ENCODE measurements at regions not wholly inside any gene's neighbourhood (a gene's known extent, or its start where the extent isn't known, plus 50 kb on each side); places are given as distances from the start of the nearest gene placed in this dataset.

DNA sequence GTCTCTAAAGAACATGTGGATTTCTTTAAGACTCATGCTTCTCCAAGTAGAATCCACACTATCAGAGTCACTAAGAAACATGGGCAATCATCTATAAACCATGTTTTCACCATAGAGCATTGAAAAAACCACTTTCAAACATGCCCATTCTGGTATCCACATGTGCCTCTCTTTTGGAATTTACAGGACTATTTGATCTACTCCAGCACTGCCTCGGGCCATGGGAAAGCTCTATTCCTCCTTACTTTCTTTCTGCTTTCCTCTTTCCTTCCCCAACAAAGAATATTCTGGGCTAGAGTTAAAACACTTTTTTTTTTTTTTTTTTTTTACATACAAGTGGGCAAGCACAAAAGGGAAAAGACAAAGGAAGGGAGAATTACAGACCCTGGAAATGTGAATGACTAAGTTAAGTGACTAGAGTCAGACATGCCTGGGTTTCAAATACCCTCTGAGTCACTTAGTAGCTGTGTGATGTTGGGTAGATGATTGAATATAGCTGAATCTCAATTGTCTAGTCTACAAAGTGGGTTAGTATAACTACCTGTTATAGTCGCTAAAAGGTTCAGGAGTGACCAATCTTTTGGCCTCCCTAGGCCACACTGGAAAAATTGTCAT lies 847.7 kb upstream of the INTU start:
- Histone ChIP-seq H3K9me3 (ENCODE audit: insufficient read depth, low read length) (no peaks in the 10 kb centered on the region), H3K79me2 (ENCODE audit: low read length) (no peaks in the 10 kb centered on the region), H4K20me1 (ENCODE audit: insufficient read depth, low read length) (no peaks in the 10 kb centered on the region), H3K4me1 (ENCODE audit: low read length) (peaks cover 4% of the 10 kb centered on the region; the same call in 1 of the 2 replicates), H3K4me2 (ENCODE audit: low read length) (no peak overlapping the region), H3K36me3 (replicated peaks; ENCODE audit: low read depth, low read length) (no peaks in the 10 kb centered on the region), H3K4me3 (ENCODE audit: low read length) (no peak overlapping the region), H3K27me3 (ENCODE audit: low read depth, low read length) (no peaks in the 10 kb centered on the region), H3K9ac (ENCODE audit: low read length) (no peak overlapping the region), H3K27ac (ENCODE audit: low read length) (no peak overlapping the region), H2AFZ (ENCODE audit: low read depth, low read length) (no peak overlapping the region)
- TF ChIP-seq, protein P1, sequence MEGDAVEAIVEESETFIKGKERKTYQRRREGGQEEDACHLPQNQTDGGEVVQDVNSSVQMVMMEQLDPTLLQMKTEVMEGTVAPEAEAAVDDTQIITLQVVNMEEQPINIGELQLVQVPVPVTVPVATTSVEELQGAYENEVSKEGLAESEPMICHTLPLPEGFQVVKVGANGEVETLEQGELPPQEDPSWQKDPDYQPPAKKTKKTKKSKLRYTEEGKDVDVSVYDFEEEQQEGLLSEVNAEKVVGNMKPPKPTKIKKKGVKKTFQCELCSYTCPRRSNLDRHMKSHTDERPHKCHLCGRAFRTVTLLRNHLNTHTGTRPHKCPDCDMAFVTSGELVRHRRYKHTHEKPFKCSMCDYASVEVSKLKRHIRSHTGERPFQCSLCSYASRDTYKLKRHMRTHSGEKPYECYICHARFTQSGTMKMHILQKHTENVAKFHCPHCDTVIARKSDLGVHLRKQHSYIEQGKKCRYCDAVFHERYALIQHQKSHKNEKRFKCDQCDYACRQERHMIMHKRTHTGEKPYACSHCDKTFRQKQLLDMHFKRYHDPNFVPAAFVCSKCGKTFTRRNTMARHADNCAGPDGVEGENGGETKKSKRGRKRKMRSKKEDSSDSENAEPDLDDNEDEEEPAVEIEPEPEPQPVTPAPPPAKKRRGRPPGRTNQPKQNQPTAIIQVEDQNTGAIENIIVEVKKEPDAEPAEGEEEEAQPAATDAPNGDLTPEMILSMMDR (IDR thresholded peaks at IDR 0.05; ENCODE audit: low read depth, low read length): no peak
- no peak for TF ChIP-seq EZH2phosphoT487 (IDR thresholded peaks at IDR 0.05; ENCODE audit: low read depth)

- H3K36me3 ChIP-seq (replicated peaks; ENCODE audit: low read depth, low read length): no peaks in the 10 kb centered on the region
- H3K4me1 ChIP-seq (ENCODE audit: low read length): peaks cover 16% of the 10 kb centered on the region
- H3K9me3 ChIP-seq (ENCODE audit: insufficient read depth, low read length): no peaks in the 10 kb centered on the region
- H3K9ac ChIP-seq (ENCODE audit: low read length): no peak overlapping the region
- no peak overlapping the region for H3K27ac ChIP-seq (ENCODE audit: low read length)
- H3K27me3 ChIP-seq (ENCODE audit: low read depth, low read length): no peaks in the 10 kb centered on the region
- no peak overlapping the region for H2AFZ ChIP-seq (ENCODE audit: low read depth, low read length)
- no peak overlapping the region for H3K4me2 ChIP-seq (ENCODE audit: low read length)
- H3K4me3 ChIP-seq (ENCODE audit: low read length): no peak overlapping the region
- TF ChIP-seq EZH2phosphoT487 (IDR thresholded peaks at IDR 0.05; ENCODE audit: low read depth): no peak
- TF ChIP-seq, protein P1 (IDR thresholded peaks at IDR 0.05; ENCODE audit: low read depth, low read length): no peak
- H4K20me1 ChIP-seq (ENCODE audit: insufficient read depth, low read length): no peaks in the 10 kb centered on the region
- H3K79me2 ChIP-seq (ENCODE audit: low read length): no peaks in the 10 kb centered on the region
Observed at GRCh38 chr4:126790633-126791032, 842.1 kb upstream of the INTU start.

DNA sequence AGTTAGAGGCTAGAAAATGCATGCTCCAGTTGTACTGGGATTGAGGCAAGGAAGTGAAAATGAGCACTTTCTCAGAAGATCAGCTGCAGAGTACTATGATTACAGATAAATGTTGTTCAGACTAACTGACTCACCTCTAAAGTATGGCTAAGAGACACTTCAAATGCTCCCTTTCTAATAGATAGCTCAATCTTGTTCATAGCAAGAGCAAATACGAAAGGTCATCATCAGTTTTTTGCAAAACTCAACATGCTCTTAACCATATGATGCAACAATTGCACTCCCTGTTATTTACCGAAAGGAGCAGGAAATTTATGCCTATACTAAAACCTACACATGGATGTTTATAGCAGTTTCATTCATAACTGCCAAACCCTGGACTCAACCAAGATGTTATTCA lies 838.4 kb upstream of the INTU start:
- Histone ChIP-seq H3K36me3 (replicated peaks; ENCODE audit: low read depth, low read length) (no peaks in the 10 kb centered on the region), H3K9me3 (ENCODE audit: insufficient read depth, low read length) (no peaks in the 10 kb centered on the region), H3K4me2 (ENCODE audit: low read length) (peak overlapping the region; percentile 6), H3K27me3 (ENCODE audit: low read depth, low read length) (no peaks in the 10 kb centered on the region), H3K9ac (ENCODE audit: low read length) (no peak overlapping the region), H3K4me1 (ENCODE audit: low read length) (peaks cover 13% of the 10 kb centered on the region), H3K4me3 (ENCODE audit: low read length) (no peak overlapping the region), H4K20me1 (ENCODE audit: insufficient read depth, low read length) (no peaks in the 10 kb centered on the region), H2AFZ (ENCODE audit: low read depth, low read length) (no peak overlapping the region), H3K79me2 (ENCODE audit: low read length) (no peaks in the 10 kb centered on the region), H3K27ac (ENCODE audit: low read length) (peak overlapping the region; percentile 6; the same call in 1 of the 2 replicates)
- no peak for TF ChIP-seq EZH2phosphoT487 (IDR thresholded peaks at IDR 0.05; ENCODE audit: low read depth)
- TF ChIP-seq, protein P1 (IDR thresholded peaks at IDR 0.05; ENCODE audit: low read depth, low read length): no peak

DNA sequence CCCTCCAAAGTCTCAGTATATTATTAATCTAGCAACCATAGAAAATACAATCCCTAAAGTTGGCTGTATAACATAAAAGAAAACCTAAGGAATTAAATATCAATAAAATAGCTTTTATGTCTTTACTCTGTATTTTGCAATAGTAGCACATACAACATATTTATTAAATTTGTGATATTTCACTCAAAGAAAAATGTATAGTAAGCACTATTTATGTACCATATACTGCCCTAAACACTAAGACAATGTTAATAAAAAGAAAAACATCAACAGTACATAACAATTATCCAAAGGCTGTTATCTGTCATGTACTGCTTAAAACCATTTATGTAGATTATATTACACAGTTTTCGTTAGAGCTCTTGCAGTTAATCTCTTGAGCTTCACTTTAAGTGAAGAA lies 834.5 kb upstream of the INTU start:
- H3K4me2 ChIP-seq (ENCODE audit: low read length): no peak overlapping the region
- no peak overlapping the region for H2AFZ ChIP-seq (ENCODE audit: low read depth, low read length)
- no peak overlapping the region for H3K27ac ChIP-seq (ENCODE audit: low read length)
- no peaks in the 10 kb centered on the region for H3K27me3 ChIP-seq (ENCODE audit: low read depth, low read length)
- no peaks in the 10 kb centered on the region for H3K79me2 ChIP-seq (ENCODE audit: low read length)
- peaks cover 33% of the 10 kb centered on the region for H3K4me1 ChIP-seq (ENCODE audit: low read length)
- no peaks in the 10 kb centered on the region for H4K20me1 ChIP-seq (ENCODE audit: insufficient read depth, low read length)
- H3K4me3 ChIP-seq (ENCODE audit: low read length): no peak overlapping the region
- H3K9ac ChIP-seq (ENCODE audit: low read length): no peak overlapping the region
- TF ChIP-seq, protein P1 (IDR thresholded peaks at IDR 0.05; ENCODE audit: low read depth, low read length): no peak
- no peak for TF ChIP-seq EZH2phosphoT487 (IDR thresholded peaks at IDR 0.05; ENCODE audit: low read depth)
- H3K9me3 ChIP-seq (ENCODE audit: insufficient read depth, low read length): no peaks in the 10 kb centered on the region; the same call in 1 of the 2 replicates
- H3K36me3 ChIP-seq (replicated peaks; ENCODE audit: low read depth, low read length): no peaks in the 10 kb centered on the region
